Activated B cell treated with CpG ODN at 0.5 μM for 24 hours (primary cell): ENCODE measurements at regions not wholly inside any gene's neighbourhood (a gene's known extent, or its start where the extent isn't known, plus 50 kb on each side); places are given as distances from the start of the nearest gene placed in this dataset.

ENCODE experiments used
- ATAC-seq: fragments of 200-7000 bp; cut with Tn5 transposase; one replicate; pipeline ENCODE4 v1.10.0; 2021; ENCODE audit warnings: low read depth, mild to moderate bottlenecking, moderate library complexity
- CTCF ChIA-PET: fragments of 350-600 bp; sonication (Branson Sonifier 250); formaldehyde crosslinking; loops from one replicate; lab custom pipeline; 2021; ENCODE audit warnings: antibody characterized with exemption; lab: Charles Lee
- POLR2A ChIA-PET: fragments of 350-600 bp; sonication (Branson Sonifier 250); formaldehyde crosslinking; loops from one replicate; lab custom pipeline; 2021; ENCODE audit warnings: antibody characterized with exemption; lab: Charles Lee
- DNase-seq: peaks from one replicate; pipeline ENCODE4 v3.0.0; 2022
- H3K27ac Mint-ChIP-seq: one replicate; pipeline ENCODE4 v1.8.0; 2020; ENCODE audit warnings: mixed read lengths
- H3K27me3 Mint-ChIP-seq: one replicate; pipeline ENCODE4 v1.8.0; 2021; ENCODE audit warnings: mixed read lengths
- H3K36me3 Mint-ChIP-seq: one replicate; pipeline ENCODE4 v1.8.0; 2021; ENCODE audit warnings: low read depth, mixed read lengths
- H3K4me1 Mint-ChIP-seq: one replicate; pipeline ENCODE4 v1.8.0; 2021; ENCODE audit warnings: mixed read lengths
- H3K4me3 Mint-ChIP-seq: one replicate; pipeline ENCODE4 v1.8.0; 2020; ENCODE audit warnings: mild to moderate bottlenecking, mixed read lengths
- H3K9me3 Mint-ChIP-seq: one replicate; pipeline ENCODE4 v1.8.0; 2020; ENCODE audit warnings: mixed read lengths
- intact Hi-C: fragments of 100-400 bp; cut with micrococcal nuclease; formaldehyde crosslinking; loops from one replicate; pipeline ENCODE4 v1.15.1; 2024
- TF ChIP-seq, protein P1 (sequence below): fragments of 200-600 bp; IDR thresholded peaks from one replicate; pipeline ENCODE4 v1.8.0; 2022; ENCODE audit warnings: antibody characterized with exemption, mild to moderate bottlenecking

DNA sequence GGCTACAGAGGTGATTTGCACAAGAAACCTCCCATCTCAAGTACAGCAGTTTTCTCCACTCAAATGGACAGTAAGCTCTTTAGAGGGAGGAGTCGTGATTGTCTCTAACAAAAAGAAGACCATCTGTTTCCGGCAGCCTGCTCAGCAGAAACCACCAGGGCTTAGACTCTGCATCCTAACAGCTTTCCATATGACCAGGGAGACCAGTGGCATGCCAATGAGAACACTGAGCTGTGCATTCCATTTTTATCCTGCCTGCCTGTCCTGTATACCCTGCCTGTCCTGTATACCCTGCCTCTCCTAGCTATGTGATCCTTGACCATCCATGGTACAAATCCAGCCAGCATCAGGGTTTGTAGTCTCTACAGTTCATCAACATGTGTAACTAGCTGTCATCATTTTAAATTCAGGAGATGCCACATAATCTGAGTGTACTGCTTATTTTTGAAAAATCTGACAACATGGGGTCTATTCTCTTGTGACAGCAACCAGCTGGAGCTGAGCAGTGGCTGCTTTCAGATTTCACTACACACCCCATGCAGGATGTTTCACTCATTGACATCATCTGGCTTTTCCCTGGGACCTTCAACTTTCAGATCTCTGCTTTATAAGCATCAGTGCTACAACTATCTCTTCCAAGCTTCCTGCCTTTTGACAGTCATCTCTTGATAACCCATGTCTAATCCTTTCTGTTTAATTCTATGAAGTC is 50.5 kb upstream of the POU2AF2 start:
- intact Hi-C loops, result no loop called here
- H3K4me3 Mint-ChIP-seq, result no peak overlapping the region
- no peak overlapping the region for H3K27ac Mint-ChIP-seq
- ChIA-PET POLR2A (interaction anchor here (0.6 kb wide), 1 partner anchor 224 kb away, joined by 3 read pairs; no protein-coding TSS in a partner anchor), CTCF (no interaction called here)
- DNase-seq (no peak), ATAC-seq (no peak)
- H3K4me1 Mint-ChIP-seq, result peaks cover 15% of the 10 kb centered on the region
- peaks cover 9% of the 10 kb centered on the region for H3K9me3 Mint-ChIP-seq
- H3K27me3 Mint-ChIP-seq, result no peaks in the 10 kb centered on the region
- TF ChIP-seq, protein P1, sequence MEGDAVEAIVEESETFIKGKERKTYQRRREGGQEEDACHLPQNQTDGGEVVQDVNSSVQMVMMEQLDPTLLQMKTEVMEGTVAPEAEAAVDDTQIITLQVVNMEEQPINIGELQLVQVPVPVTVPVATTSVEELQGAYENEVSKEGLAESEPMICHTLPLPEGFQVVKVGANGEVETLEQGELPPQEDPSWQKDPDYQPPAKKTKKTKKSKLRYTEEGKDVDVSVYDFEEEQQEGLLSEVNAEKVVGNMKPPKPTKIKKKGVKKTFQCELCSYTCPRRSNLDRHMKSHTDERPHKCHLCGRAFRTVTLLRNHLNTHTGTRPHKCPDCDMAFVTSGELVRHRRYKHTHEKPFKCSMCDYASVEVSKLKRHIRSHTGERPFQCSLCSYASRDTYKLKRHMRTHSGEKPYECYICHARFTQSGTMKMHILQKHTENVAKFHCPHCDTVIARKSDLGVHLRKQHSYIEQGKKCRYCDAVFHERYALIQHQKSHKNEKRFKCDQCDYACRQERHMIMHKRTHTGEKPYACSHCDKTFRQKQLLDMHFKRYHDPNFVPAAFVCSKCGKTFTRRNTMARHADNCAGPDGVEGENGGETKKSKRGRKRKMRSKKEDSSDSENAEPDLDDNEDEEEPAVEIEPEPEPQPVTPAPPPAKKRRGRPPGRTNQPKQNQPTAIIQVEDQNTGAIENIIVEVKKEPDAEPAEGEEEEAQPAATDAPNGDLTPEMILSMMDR, result no peak
- H3K36me3 Mint-ChIP-seq, result no peaks in the 10 kb centered on the region

DNA sequence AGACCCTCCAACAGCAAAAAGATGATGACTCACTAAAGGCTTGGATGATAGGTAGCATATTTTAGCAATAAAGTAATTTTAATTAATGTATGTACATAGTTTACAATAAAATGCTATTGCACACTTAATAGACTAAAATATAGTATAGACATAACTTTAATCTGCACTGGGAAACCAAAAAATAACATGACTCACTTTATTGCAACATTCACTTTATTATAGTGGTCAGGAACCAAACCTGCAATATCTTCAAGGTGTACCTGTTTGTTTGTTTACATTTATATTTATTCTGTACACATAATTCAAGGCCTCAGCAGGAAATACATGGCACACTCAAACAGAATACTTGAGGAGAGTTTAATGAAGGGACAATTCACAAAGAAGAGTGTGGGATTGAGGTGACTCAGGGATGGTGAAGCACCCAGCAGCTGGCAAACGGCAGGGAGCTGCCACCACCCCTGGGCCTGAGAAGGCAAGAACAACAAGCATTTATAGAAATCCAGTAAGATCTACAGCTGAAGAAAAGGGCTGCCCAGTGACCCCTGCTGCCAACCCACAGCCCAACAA is 51.5 kb upstream of the POU2AF2 start:
- TF ChIP-seq, protein P1, result no peak
- Mint-ChIP-seq H3K9me3 (peaks cover 9% of the 10 kb centered on the region), H3K36me3 (no peaks in the 10 kb centered on the region), H3K27ac (no peak overlapping the region), H3K4me1 (peaks cover 17% of the 10 kb centered on the region), H3K4me3 (no peak overlapping the region), H3K27me3 (no peaks in the 10 kb centered on the region)
- no peak for ATAC-seq
- intact Hi-C loops, result no loop called here
- POLR2A ChIA-PET, result interaction anchor here (0.5 kb wide), 1 partner anchor 16 kb away, joined by 4 read pairs; no protein-coding TSS in a partner anchor
- CTCF ChIA-PET, result interaction anchor here (0.7 kb wide), 1 partner anchor 16 kb away, joined by 3 read pairs; no protein-coding TSS in a partner anchor
- no peak for DNase-seq

DNA sequence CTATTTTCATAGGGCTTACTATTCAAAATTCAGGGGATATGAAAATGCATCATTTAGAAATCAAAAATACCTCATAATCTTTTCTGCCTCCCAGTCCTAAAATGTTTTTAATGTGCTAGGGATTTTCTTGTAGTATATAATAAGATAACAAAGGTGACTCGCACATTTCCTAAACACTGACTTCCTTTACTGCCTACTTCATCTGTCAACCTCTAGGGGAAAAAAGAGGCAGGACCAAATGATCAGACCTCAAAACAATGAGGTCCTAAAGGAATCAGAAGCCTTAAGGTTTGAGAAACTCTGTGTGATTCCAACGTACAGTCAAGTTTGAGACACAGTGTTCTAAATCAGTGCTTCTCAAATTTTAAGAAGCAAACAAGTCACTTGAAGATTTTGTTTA is 56.1 kb upstream of the POU2AF2 start:
- DNase-seq (no peak), ATAC-seq (no peak)
- no peak overlapping the region for H3K27ac Mint-ChIP-seq
- H3K4me3 Mint-ChIP-seq, result no peak overlapping the region
- H3K36me3 Mint-ChIP-seq, result peaks cover 2% of the 10 kb centered on the region
- POLR2A ChIA-PET, result no interaction called here
- peaks cover 54% of the 10 kb centered on the region for H3K4me1 Mint-ChIP-seq
- H3K9me3 Mint-ChIP-seq, result peaks cover 19% of the 10 kb centered on the region
- intact Hi-C loops, result no loop called here
- H3K27me3 Mint-ChIP-seq, result no peaks in the 10 kb centered on the region
- CTCF ChIA-PET, result no interaction called here
- TF ChIP-seq, protein P1, result no peak

DNA sequence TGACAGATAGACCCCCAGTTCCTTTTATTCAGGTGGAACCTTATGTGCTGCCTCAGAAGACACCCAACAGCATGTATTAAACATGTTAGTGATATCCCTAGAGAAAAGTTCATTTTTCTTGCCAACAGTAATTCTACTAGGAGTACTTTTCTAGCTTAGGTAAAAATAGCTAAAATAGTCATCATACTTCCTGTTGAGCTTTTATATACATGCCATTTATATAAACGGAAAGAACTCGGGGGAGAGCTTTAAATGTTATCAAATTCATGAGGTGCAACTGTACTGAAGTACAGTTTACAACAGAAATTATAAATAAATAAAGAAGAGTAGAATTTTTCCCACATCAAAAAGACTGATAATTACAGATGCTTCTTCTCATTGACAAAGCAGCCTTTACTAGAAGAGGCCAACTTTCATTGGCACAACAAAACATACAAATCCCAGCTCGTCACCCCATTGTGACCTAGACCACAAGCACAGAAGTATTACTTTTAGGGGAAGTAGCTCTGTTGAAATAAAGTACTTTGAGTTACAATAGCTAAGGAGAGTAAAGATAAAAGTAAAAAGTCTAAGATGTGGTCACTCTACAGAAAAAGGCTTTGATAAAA is 59.1 kb upstream of the POU2AF2 start:
- Mint-ChIP-seq H3K4me3 (peak overlapping the region; percentile 38), H3K27me3 (no peaks in the 10 kb centered on the region), H3K36me3 (peaks cover 2% of the 10 kb centered on the region), H3K9me3 (peaks cover 10% of the 10 kb centered on the region), H3K27ac (peak overlapping the region; percentile 81), H3K4me1 (peaks cover 73% of the 10 kb centered on the region)
- CTCF ChIA-PET, result interaction anchor here (1.6 kb wide), 1 partner anchor 43 kb away, joined by 5 read pairs; no protein-coding TSS in a partner anchor
- TF ChIP-seq, protein P1, result no peak
- intact Hi-C loops, result loop anchor here (1.0 kb wide), 1 partner anchor 9 kb away; no protein-coding TSS in a partner anchor
- ATAC-seq (peak; percentile 62), DNase-seq (no peak)
- POLR2A ChIA-PET, result interaction anchor here (1.2 to 1.7 kb wide), 3 partner anchors 9 to 231 kb away, joined by 4 to 11 read pairs (median 6); no protein-coding TSS in a partner anchor

DNA sequence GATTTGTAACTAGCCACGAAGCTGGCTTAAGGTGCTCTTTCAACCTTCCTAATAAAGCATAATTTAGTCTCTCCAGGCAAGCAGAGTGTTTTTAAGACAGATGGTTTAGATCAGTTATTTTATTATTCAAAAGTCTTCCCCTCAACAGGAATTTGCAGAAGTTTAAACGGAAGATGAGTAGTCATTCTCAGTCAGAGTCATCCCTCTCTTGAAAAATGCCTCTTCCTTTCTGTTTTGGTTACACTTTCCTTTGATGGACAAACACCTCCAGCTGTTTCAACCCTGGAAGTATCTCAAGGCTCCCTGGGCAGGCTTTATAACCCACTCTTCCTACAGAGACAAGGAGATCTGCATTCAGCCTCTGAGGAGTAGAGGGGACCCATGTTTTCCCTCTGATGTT is 60.3 kb upstream of the POU2AF2 start:
- no peaks in the 10 kb centered on the region for H3K27me3 Mint-ChIP-seq
- peaks cover 2% of the 10 kb centered on the region for H3K36me3 Mint-ChIP-seq
- TF ChIP-seq, protein P1, result no peak
- ChIA-PET CTCF (no interaction called here), POLR2A (interaction anchor here (1.7 kb wide), 1 partner anchor 8 kb away, joined by 11 read pairs; no protein-coding TSS in a partner anchor)
- peaks cover 75% of the 10 kb centered on the region for H3K4me1 Mint-ChIP-seq
- DNase-seq (no peak), ATAC-seq (no peak)
- H3K4me3 Mint-ChIP-seq, result peak overlapping the region; percentile 55
- intact Hi-C loops, result loop anchor here (2.0 kb wide), 1 partner anchor 16 kb away; no protein-coding TSS in a partner anchor
- peaks cover 10% of the 10 kb centered on the region for H3K9me3 Mint-ChIP-seq
- peak overlapping the region; percentile 86 for H3K27ac Mint-ChIP-seq
